NCI-H1092 treated with DMSO at 0.1 percent for 48 hours (cell line): ENCODE measurements at regions not wholly inside any gene's neighbourhood (a gene's known extent, or its start where the extent isn't known, plus 50 kb on each side); places are given as distances from the start of the nearest gene placed in this dataset.

Experiments
- DNase-seq: peaks from one replicate; lab custom pipeline; 2025; lab: John Stamatoyannopoulos, UW

- DNase-seq = no peak
Measured at GRCh38 chr10:111203615-111204014, 126.8 kb downstream of the ADRA2A start.

GRCh38 chr10:111204838-111205237 is 128.0 kb downstream of the ADRA2A start:
- no peak for DNase-seq

GRCh38 chr10:111206521-111206920 is 129.7 kb downstream of the ADRA2A start:
- DNase-seq = no peak

- no peak for DNase-seq
Measured at GRCh38 chr10:111207500-111207899, 130.7 kb downstream of the ADRA2A start.

- no peak for DNase-seq
Measured at GRCh38 chr10:111208951-111209350, 132.1 kb downstream of the ADRA2A start.

- no peak for DNase-seq
Measured at GRCh38 chr10:111209692-111210091, 132.9 kb downstream of the ADRA2A start.

- DNase-seq = no peak
Measured at GRCh38 chr10:111211241-111211640, 134.4 kb downstream of the ADRA2A start.

- no peak for DNase-seq
Measured at GRCh38 chr10:111211706-111212105, 134.9 kb downstream of the ADRA2A start.

GRCh38 chr10:111221682-111222480 is 145.1 kb downstream of the ADRA2A start:
- DNase-seq = no peak

GRCh38 chr10:111222961-111223360 is 146.1 kb downstream of the ADRA2A start:
- DNase-seq = no peak

GRCh38 chr10:111231779-111232178 is 154.9 kb downstream of the ADRA2A start:
- DNase-seq = no peak

- DNase-seq = no peak
Measured at GRCh38 chr10:111233439-111233838, 156.6 kb downstream of the ADRA2A start.

GRCh38 chr10:111234234-111234913 is 157.5 kb downstream of the ADRA2A start:
- no peak for DNase-seq

- DNase-seq = no peak
Measured at GRCh38 chr10:111234914-111235302, 158.1 kb downstream of the ADRA2A start.

- no peak for DNase-seq
Measured at GRCh38 chr10:111240348-111240747, 163.5 kb downstream of the ADRA2A start.

- DNase-seq = no peak
Measured at GRCh38 chr10:111243126-111243525, 166.3 kb downstream of the ADRA2A start.

GRCh38 chr10:111246136-111246535 is 169.3 kb downstream of the ADRA2A start:
- DNase-seq = no peak

GRCh38 chr10:111246814-111247452 is 170.1 kb downstream of the ADRA2A start:
- DNase-seq = no peak

GRCh38 chr10:111247781-111248389 is 171.1 kb downstream of the ADRA2A start:
- DNase-seq = no peak

GRCh38 chr10:111249925-111250324 is 173.1 kb downstream of the ADRA2A start:
- no peak for DNase-seq

GRCh38 chr10:111261081-111261615 is 184.3 kb downstream of the ADRA2A start:
- no peak for DNase-seq

GRCh38 chr10:111265341-111265740 is 188.5 kb downstream of the ADRA2A start:
- no peak for DNase-seq
